HCT116 (cell line): ENCODE measurements at regions not wholly inside any gene's neighbourhood (a gene's known extent, or its start where the extent isn't known, plus 50 kb on each side); places are given as distances from the start of the nearest gene placed in this dataset.

ENCODE experiments used
- ATAC-seq: fragments of 200-7000 bp; cut with Tn5 transposase; 2 replicates; pipeline ENCODE4 v1.9.1; 2020; ENCODE audit warnings: mild to moderate bottlenecking, moderate library complexity
- BruUV-seq: library from RNA; stranded (reverse); fragments of 400-500 nt; replicated peaks from 2 replicates; lab custom pipeline; 2021; lab: Mats Ljungman, UMichigan
- CTCF ChIA-PET: fragments of 300-600 bp; sonication (Branson Sonifier 250); formaldehyde crosslinking; loops from one replicate; lab custom pipeline; 2021; ENCODE audit warnings: antibody characterized with exemption; lab: Charles Lee
- POLR2A ChIA-PET: fragments of 300-600, 350-600 bp; sonication (Branson Sonifier 250); formaldehyde crosslinking; loops from one replicate; lab custom pipeline; 2021; ENCODE audit warnings: antibody characterized with exemption; lab: Charles Lee
- RAD21 ChIA-PET, 2 experiments: fragments of 300-600 bp; sonication (Branson Sonifier 250); formaldehyde crosslinking; loops; one replicate each; lab custom pipeline; 2023; ENCODE audit warnings: low total read pairs in 2 of 2; ENCODE audit not compliant: uncharacterized antibody in 2 of 2, unreplicated experiment in 2 of 2, low non-redundant PET in 1 of 2; lab: Charles Lee
- DNase-seq: peaks from one replicate; pipeline ENCODE4 v3.0.0-alpha.2; 2010; ENCODE audit warnings: low read depth, low spot score
- H2AFZ ChIP-seq: fragments of 200-600 bp; shearing (Covaris generic), sonication (generic); 2 replicates; pipeline ENCODE4 v1.6.1; 2017; ENCODE audit warnings: low read depth, mixed run types, mixed read lengths, antibody characterized with exemption, low read length; ENCODE audit not compliant: poor library complexity, severe bottlenecking
- H3K27ac ChIP-seq: 2 replicates; pipeline ENCODE4 v1.5.1; 2012; ENCODE audit warnings: low read depth, low read length
- H3K27me3 ChIP-seq: fragments of 200-600 bp; sonication (generic); 2 replicates; pipeline ENCODE4 v1.6.1; 2016; ENCODE audit warnings: mixed run types, low read length, mixed read lengths; ENCODE audit not compliant: insufficient read depth
- H3K36me3 ChIP-seq, 2 experiments: fragments of 200-500 bp in 1 of 2; fragments of 200-600 bp in 1 of 2; sonication (Bioruptor generic) in 1 of 2; sonication (generic) in 1 of 2; 2 replicates each; pipeline versions ENCODE4 v1.5.1 to v1.6.1; 2014 to 2016; ENCODE audit warnings: low read length in 2 of 2, inconsistent platforms in 1 of 2, mixed read lengths in 1 of 2, mixed run types in 1 of 2; ENCODE audit not compliant: insufficient read depth in 2 of 2, control insufficient read depth in 1 of 2
- H3K4me1 ChIP-seq, 2 experiments: fragments of 200-600 bp in 1 of 2; sonication (generic) in 1 of 2; 2 replicates each; pipeline versions ENCODE4 v1.5.1 to v1.6.1; 2012 to 2017; ENCODE audit warnings: low read length in 2 of 2, inconsistent platforms in 1 of 2, mild to moderate bottlenecking in 1 of 2, mixed read lengths in 1 of 2, mixed run types in 1 of 2, moderate library complexity in 1 of 2; ENCODE audit not compliant: insufficient read depth in 2 of 2, control insufficient read depth in 1 of 2
- H3K4me2 ChIP-seq: fragments of 200-600 bp; sonication (generic); 2 replicates; pipeline ENCODE4 v1.6.1; 2017; ENCODE audit warnings: mixed run types, low read length, mixed read lengths
- H3K4me3 ChIP-seq, 2 experiments: fragments of 200-600 bp in 1 of 2; sonication (generic) in 1 of 2; replicated peaks in 1 of 2; 2 replicates each; pipeline ENCODE4 v1.5.1; 2011 to 2016; ENCODE audit warnings: low read length in 2 of 2, control low read depth in 1 of 2, low read depth in 1 of 2, mild to moderate bottlenecking in 1 of 2, mixed read lengths in 1 of 2, mixed run types in 1 of 2
- H3K79me2 ChIP-seq: fragments of 200-600 bp; sonication (generic); 2 replicates; pipeline ENCODE4 v1.6.1; 2017; ENCODE audit warnings: mild to moderate bottlenecking, mixed run types, low read length, moderate library complexity, mixed read lengths; ENCODE audit not compliant: insufficient read depth
- H3K9ac ChIP-seq: fragments of 200-600 bp; sonication (generic); 2 replicates; pipeline ENCODE4 v1.6.1; 2016; ENCODE audit warnings: low read length, mixed read lengths
- H3K9me2 ChIP-seq: fragments of 200-600 bp; sonication (generic), shearing (Covaris generic); 2 replicates; pipeline ENCODE4 v1.6.1; 2017; ENCODE audit warnings: mixed run types, mild to moderate bottlenecking, moderate library complexity; ENCODE audit not compliant: insufficient read depth
- H3K9me3 ChIP-seq, 2 experiments: fragments of 200-500 bp in 1 of 2; fragments of 200-600 bp in 1 of 2; sonication (Bioruptor generic) in 1 of 2; sonication (generic) in 1 of 2; 2 replicates each; pipeline ENCODE4 v1.6.1; 2014 to 2017; ENCODE audit warnings: low read length in 2 of 2, mixed read lengths in 2 of 2, inconsistent platforms in 1 of 2, low read depth in 1 of 2, mild to moderate bottlenecking in 1 of 2, mixed run types in 1 of 2, moderate library complexity in 1 of 2; ENCODE audit not compliant: control insufficient read depth in 1 of 2, insufficient read depth in 1 of 2
- H4K20me1 ChIP-seq: fragments of 200-600 bp; sonication (generic), shearing (Covaris generic); 2 replicates; pipeline ENCODE4 v1.6.1; 2017; ENCODE audit warnings: mixed run types, mild to moderate bottlenecking, moderate library complexity; ENCODE audit not compliant: insufficient read depth
- ATF3 ChIP-seq: IDR thresholded peaks from 2 replicates; pipeline ENCODE4 v1.6.1; 2012
- CBX3 ChIP-seq: IDR thresholded peaks from 2 replicates; pipeline ENCODE4 v1.6.1; 2012; ENCODE audit warnings: low read depth
- CEBPB ChIP-seq: IDR thresholded peaks from 2 replicates; pipeline ENCODE4 v1.6.1; 2012; ENCODE audit warnings: low read depth
- EGR1 ChIP-seq: IDR thresholded peaks from 2 replicates; pipeline ENCODE4 v1.6.1; 2012; ENCODE audit warnings: low read depth
- ELF1 ChIP-seq: IDR thresholded peaks from 2 replicates; pipeline ENCODE4 v1.6.1; 2012; ENCODE audit warnings: low read depth, borderline replicate concordance
- EZH2 ChIP-seq: fragments of 200-600 bp; sonication (generic); IDR thresholded peaks from 2 replicates; pipeline ENCODE4 v1.6.1; 2017; ENCODE audit warnings: antibody characterized with exemption, mixed run types
- EZH2phosphoT487 ChIP-seq: fragments of 200-600 bp; IDR thresholded peaks from 2 replicates; pipeline ENCODE4 v1.6.1; 2018; ENCODE audit warnings: antibody characterized with exemption, borderline replicate concordance
- FOSL1 ChIP-seq: IDR thresholded peaks from 2 replicates; pipeline ENCODE4 v1.6.1; 2012; ENCODE audit warnings: low read depth
- JUND ChIP-seq: IDR thresholded peaks from 2 replicates; pipeline ENCODE4 v1.6.1; 2012
- POLR2A ChIP-seq: IDR thresholded peaks from 2 replicates; pipeline ENCODE4 v1.7.0; 2011; ENCODE audit warnings: borderline replicate concordance; ENCODE audit not compliant: insufficient read depth, insufficient read length; ENCODE audit errors: extremely low read depth
- RAD21 ChIP-seq: IDR thresholded peaks from 2 replicates; pipeline ENCODE4 v1.6.1; 2012; ENCODE audit warnings: low read depth, mild to moderate bottlenecking
- SP1 ChIP-seq: IDR thresholded peaks from 2 replicates; pipeline ENCODE4 v1.6.1; 2012; ENCODE audit warnings: low read depth
- SRF ChIP-seq: IDR thresholded peaks from 2 replicates; pipeline ENCODE4 v1.6.1; 2012; ENCODE audit warnings: low read depth
- YY1 ChIP-seq: IDR thresholded peaks from 2 replicates; pipeline ENCODE4 v1.6.1; 2011; ENCODE audit warnings: low read length, low read depth, moderate library complexity, mild to moderate bottlenecking; ENCODE audit not compliant: insufficient replicate concordance; ENCODE audit errors: extremely low read depth
- ZNF274 ChIP-seq: fragments of 200-500 bp; sonication (Bioruptor generic); IDR thresholded peaks from 2 replicates; pipeline ENCODE4 v1.6.1; 2014; ENCODE audit warnings: mild to moderate bottlenecking, low read depth, low read length, inconsistent platforms
- intact Hi-C: fragments of 100-400 bp; cut with micrococcal nuclease; formaldehyde crosslinking; loops from 2 replicates; pipeline ENCODE4 v1.10.0; 2022
- TF ChIP-seq, protein P1 (sequence below), 3 experiments: fragments of 200-600 bp in 1 of 3; sonication (generic) in 1 of 3; IDR thresholded peaks in 2 of 3; conservative IDR thresholded peaks in 1 of 3; 2 replicates each; pipeline ENCODE4 v1.5.1; 2012 to 2017; ENCODE audit warnings: low read depth in 2 of 3, low read length in 2 of 3, antibody characterized with exemption in 1 of 3, borderline replicate concordance in 1 of 3, control low read depth in 1 of 3, mild to moderate bottlenecking in 1 of 3, mixed read lengths in 1 of 3, mixed run types in 1 of 3, moderate library complexity in 1 of 3; ENCODE audit not compliant: insufficient read depth in 1 of 3
- TF ChIP-seq, protein P2 (sequence below): IDR thresholded peaks from 2 replicates; pipeline ENCODE4 v1.6.1; 2011; ENCODE audit warnings: mild to moderate bottlenecking, low read length, moderate library complexity; ENCODE audit not compliant: insufficient replicate concordance; ENCODE audit errors: extremely low read depth
- TF ChIP-seq, protein P3 (sequence below): IDR thresholded peaks from 2 replicates; pipeline ENCODE4 v1.6.1; 2012; ENCODE audit warnings: low read depth

GRCh38 chr3:144566320-144566719 lies 594.7 kb downstream of the DIPK2A start:
- Histone ChIP-seq H4K20me1 (no peaks in the 10 kb centered on the region), H3K9me2 (no peaks in the 10 kb centered on the region), H3K9me3 (no peaks in the 10 kb centered on the region), H3K79me2 (no peaks in the 10 kb centered on the region), H3K36me3 (no peaks in the 10 kb centered on the region), H3K4me2 (no peak overlapping the region), H3K4me1 (no peaks in the 10 kb centered on the region), H3K4me3 (no peak overlapping the region), H3K27me3 (no peaks in the 10 kb centered on the region), H2AFZ (no peak overlapping the region), H3K27ac (no peak overlapping the region), H3K9ac (no peak overlapping the region)
- ChIA-PET RAD21 (no interaction called here), POLR2A (no interaction called here), CTCF (no interaction called here)
- intact Hi-C loops: no loop called here
- BruUV-seq: no TSS peak
- TF ChIP-seq EZH2phosphoT487: no peak
- no peak for TF ChIP-seq ZNF274
- TF ChIP-seq RAD21: no peak
- no peak for TF ChIP-seq CBX3
- TF ChIP-seq CEBPB: no peak
- no peak for TF ChIP-seq EZH2
- TF ChIP-seq, protein P1, sequence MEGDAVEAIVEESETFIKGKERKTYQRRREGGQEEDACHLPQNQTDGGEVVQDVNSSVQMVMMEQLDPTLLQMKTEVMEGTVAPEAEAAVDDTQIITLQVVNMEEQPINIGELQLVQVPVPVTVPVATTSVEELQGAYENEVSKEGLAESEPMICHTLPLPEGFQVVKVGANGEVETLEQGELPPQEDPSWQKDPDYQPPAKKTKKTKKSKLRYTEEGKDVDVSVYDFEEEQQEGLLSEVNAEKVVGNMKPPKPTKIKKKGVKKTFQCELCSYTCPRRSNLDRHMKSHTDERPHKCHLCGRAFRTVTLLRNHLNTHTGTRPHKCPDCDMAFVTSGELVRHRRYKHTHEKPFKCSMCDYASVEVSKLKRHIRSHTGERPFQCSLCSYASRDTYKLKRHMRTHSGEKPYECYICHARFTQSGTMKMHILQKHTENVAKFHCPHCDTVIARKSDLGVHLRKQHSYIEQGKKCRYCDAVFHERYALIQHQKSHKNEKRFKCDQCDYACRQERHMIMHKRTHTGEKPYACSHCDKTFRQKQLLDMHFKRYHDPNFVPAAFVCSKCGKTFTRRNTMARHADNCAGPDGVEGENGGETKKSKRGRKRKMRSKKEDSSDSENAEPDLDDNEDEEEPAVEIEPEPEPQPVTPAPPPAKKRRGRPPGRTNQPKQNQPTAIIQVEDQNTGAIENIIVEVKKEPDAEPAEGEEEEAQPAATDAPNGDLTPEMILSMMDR (IDR thresholded peaks at IDR 0.05 in 2 of 3, conservative IDR thresholded peaks at IDR 0.05 in 1 of 3; ENCODE audit: borderline replicate concordance in 1 of 3, insufficient read depth in 1 of 3, low read depth in 2 of 3, low read length in 2 of 3): no peak
- TF ChIP-seq ELF1: no peak
- no peak for TF ChIP-seq YY1
- TF ChIP-seq, protein P2, sequence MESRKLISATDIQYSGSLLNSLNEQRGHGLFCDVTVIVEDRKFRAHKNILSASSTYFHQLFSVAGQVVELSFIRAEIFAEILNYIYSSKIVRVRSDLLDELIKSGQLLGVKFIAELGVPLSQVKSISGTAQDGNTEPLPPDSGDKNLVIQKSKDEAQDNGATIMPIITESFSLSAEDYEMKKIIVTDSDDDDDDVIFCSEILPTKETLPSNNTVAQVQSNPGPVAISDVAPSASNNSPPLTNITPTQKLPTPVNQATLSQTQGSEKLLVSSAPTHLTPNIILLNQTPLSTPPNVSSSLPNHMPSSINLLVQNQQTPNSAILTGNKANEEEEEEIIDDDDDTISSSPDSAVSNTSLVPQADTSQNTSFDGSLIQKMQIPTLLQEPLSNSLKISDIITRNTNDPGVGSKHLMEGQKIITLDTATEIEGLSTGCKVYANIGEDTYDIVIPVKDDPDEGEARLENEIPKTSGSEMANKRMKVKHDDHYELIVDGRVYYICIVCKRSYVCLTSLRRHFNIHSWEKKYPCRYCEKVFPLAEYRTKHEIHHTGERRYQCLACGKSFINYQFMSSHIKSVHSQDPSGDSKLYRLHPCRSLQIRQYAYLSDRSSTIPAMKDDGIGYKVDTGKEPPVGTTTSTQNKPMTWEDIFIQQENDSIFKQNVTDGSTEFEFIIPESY: no peak
- TF ChIP-seq FOSL1: no peak
- TF ChIP-seq ATF3: no peak
- TF ChIP-seq, protein P3, sequence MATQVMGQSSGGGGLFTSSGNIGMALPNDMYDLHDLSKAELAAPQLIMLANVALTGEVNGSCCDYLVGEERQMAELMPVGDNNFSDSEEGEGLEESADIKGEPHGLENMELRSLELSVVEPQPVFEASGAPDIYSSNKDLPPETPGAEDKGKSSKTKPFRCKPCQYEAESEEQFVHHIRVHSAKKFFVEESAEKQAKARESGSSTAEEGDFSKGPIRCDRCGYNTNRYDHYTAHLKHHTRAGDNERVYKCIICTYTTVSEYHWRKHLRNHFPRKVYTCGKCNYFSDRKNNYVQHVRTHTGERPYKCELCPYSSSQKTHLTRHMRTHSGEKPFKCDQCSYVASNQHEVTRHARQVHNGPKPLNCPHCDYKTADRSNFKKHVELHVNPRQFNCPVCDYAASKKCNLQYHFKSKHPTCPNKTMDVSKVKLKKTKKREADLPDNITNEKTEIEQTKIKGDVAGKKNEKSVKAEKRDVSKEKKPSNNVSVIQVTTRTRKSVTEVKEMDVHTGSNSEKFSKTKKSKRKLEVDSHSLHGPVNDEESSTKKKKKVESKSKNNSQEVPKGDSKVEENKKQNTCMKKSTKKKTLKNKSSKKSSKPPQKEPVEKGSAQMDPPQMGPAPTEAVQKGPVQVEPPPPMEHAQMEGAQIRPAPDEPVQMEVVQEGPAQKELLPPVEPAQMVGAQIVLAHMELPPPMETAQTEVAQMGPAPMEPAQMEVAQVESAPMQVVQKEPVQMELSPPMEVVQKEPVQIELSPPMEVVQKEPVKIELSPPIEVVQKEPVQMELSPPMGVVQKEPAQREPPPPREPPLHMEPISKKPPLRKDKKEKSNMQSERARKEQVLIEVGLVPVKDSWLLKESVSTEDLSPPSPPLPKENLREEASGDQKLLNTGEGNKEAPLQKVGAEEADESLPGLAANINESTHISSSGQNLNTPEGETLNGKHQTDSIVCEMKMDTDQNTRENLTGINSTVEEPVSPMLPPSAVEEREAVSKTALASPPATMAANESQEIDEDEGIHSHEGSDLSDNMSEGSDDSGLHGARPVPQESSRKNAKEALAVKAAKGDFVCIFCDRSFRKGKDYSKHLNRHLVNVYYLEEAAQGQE: no peak
- no peak for TF ChIP-seq EGR1
- TF ChIP-seq SP1: no peak
- TF ChIP-seq SRF: no peak
- no peak for TF ChIP-seq POLR2A
- no peak for TF ChIP-seq JUND
- ATAC-seq (no peak), DNase-seq (no peak)
